ENCODE measurements at regions not wholly inside any gene's neighbourhood (a gene's known extent, or its start where the extent isn't known, plus 50 kb on each side); places are given as distances from the start of the nearest gene placed in this dataset.

GRCh38 chr1:60747353-60747752 is 335.0 kb upstream of the NFIA start:
- H3K4me1 ChIP-seq: no peaks in the 10 kb centered on the region
- no peak for TF ChIP-seq POLR2A (IDR thresholded peaks at IDR 0.05)
- TF ChIP-seq CTCF (IDR thresholded peaks at IDR 0.05): no peak
- no peak for TF ChIP-seq EP300 (IDR thresholded peaks at IDR 0.05)
- no peak for TF ChIP-seq POLR2AphosphoS5 (IDR thresholded peaks at IDR 0.05)
- no peak overlapping the region for H3K27ac ChIP-seq
- DNase-seq: no peak
- H3K9me3 ChIP-seq: no peaks in the 10 kb centered on the region
- no peak overlapping the region for H3K4me3 ChIP-seq
- H3K27me3 ChIP-seq: no peaks in the 10 kb centered on the region
- intact Hi-C loops (cut with DNase I): no loop called here
- H3K36me3 ChIP-seq: no peaks in the 10 kb centered on the region
- 91 to 95% methylated on average over 5 of the region's 5 CpGs for WGBS, 2 donors

DNA sequence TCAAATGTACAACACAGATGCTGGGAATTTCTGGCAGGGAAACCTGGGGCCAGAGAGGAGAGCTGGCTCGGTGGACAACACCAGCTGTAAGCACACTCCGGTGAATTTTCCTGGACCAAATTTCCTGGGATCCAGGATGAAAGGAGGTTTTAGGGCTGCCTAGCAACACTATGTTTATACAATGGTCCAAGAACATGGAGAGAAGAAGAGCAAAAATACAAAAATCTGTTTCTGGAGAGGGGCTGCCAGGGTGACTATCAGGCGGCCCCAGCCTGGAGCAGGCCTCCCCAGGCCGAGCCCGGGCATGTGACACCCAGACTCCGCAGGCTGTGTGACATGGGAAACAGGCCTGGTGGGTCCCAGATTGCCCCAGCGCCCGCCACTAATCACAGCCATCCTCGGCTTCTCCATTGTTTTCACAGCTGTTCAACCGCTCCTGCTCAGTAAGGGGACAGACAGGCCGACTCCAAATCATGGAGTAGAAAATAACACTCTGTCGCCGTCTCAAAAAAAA is 336.0 kb upstream of the NFIA start:
- Histone ChIP-seq H3K9me3 (no peaks in the 10 kb centered on the region), H3K27ac (no peak overlapping the region), H3K4me1 (no peaks in the 10 kb centered on the region), H3K36me3 (no peaks in the 10 kb centered on the region), H3K27me3 (no peaks in the 10 kb centered on the region), H3K4me3 (no peak overlapping the region)
- no peak for TF ChIP-seq CTCF (IDR thresholded peaks at IDR 0.05)
- no peak for TF ChIP-seq POLR2AphosphoS5 (IDR thresholded peaks at IDR 0.05)
- TF ChIP-seq EP300 (IDR thresholded peaks at IDR 0.05): no peak
- no peak for TF ChIP-seq POLR2A (IDR thresholded peaks at IDR 0.05)
- intact Hi-C loops (cut with DNase I): no loop called here
- no peak for DNase-seq
- WGBS, 2 donors: 84 to 85% methylated on average over 13 of the region's 13 CpGs

DNA sequence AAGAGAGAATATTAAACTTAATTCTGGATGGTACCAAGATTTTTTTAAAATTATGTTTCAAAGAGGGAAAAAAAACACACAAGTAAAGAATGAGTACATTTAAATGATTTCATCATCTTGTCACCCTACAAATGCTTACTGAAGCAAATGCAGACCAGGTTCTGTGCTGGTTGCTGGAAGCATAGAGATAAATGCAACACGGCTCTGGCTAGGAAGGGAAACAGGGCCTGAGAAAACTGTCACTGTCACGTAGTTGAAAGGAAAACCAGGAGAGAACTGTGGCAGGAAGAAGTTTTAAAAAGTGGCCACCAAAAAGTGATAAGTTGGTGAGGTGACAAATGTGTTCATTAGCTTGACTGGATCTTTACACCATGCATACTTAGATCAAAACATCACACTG is 336.9 kb upstream of the NFIA start:
- DNase-seq: no peak
- WGBS, 2 donors: 76 to 88% methylated on average over 2 of the region's 2 CpGs
- H3K9me3 ChIP-seq: no peaks in the 10 kb centered on the region
- intact Hi-C loops (cut with DNase I): no loop called here
- no peak overlapping the region for H3K27ac ChIP-seq
- H3K4me3 ChIP-seq: no peak overlapping the region
- H3K4me1 ChIP-seq: peaks cover 0 to 4% (median under 1%) of the 10 kb centered on the region in 4 donors
- no peaks in the 10 kb centered on the region for H3K27me3 ChIP-seq
- TF ChIP-seq CTCF (IDR thresholded peaks at IDR 0.05) (no peak), POLR2AphosphoS5 (IDR thresholded peaks at IDR 0.05) (no peak), EP300 (IDR thresholded peaks at IDR 0.05) (no peak)
- H3K36me3 ChIP-seq: no peaks in the 10 kb centered on the region

- TF ChIP-seq EP300 (IDR thresholded peaks at IDR 0.05) (no peak), CTCF (IDR thresholded peaks at IDR 0.05) (no peak), POLR2AphosphoS5 (IDR thresholded peaks at IDR 0.05) (no peak), POLR2A (IDR thresholded peaks at IDR 0.05) (no peak)
- H3K4me3 ChIP-seq: no peak overlapping the region
- no peak overlapping the region for H3K27ac ChIP-seq
- WGBS, 2 donors: 93 to 97% methylated on average over 4 of the region's 4 CpGs
- DNase-seq: no peak
- H3K4me1 ChIP-seq: peaks cover 0 to 12% (median 4%) of the 10 kb centered on the region in 4 donors
- H3K9me3 ChIP-seq: no peaks in the 10 kb centered on the region
- H3K36me3 ChIP-seq: no peaks in the 10 kb centered on the region
- no peaks in the 10 kb centered on the region for H3K27me3 ChIP-seq
- intact Hi-C loops (cut with DNase I): no loop called here
These were observed 340.0 kb upstream of the NFIA start for GRCh38 chr1:60742339-60742738.

DNA sequence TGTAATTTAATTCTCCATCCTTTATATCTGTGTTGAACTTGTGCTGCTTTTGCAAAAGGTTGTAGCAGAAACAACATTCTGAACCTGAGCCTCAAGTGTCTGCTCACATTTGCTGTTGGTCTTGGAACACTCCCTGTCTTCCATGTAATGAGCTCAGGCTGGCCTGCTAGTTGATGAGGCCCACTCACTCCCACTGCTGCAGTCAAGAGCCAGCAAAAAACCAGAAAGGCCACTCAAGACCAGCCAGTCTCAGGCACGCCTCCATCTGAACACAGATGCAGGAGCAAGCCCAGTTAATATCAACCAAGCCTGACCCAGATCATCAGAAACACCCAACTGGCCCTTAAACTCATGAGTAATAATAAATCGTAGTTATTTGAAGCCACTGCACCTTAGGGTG is 342.2 kb upstream of the NFIA start:
- WGBS, 2 donors: 89 to 91% methylated on average over 2 of the region's 2 CpGs
- Histone ChIP-seq H3K4me3 (no peak overlapping the region), H3K27ac (no peak overlapping the region), H3K36me3 (no peaks in the 10 kb centered on the region), H3K9me3 (no peaks in the 10 kb centered on the region), H3K4me1 (peaks cover 0 to 12% (median 4%) of the 10 kb centered on the region in 4 donors), H3K27me3 (no peaks in the 10 kb centered on the region)
- DNase-seq: no peak
- TF ChIP-seq POLR2AphosphoS5 (IDR thresholded peaks at IDR 0.05) (no peak), CTCF (IDR thresholded peaks at IDR 0.05) (no peak), POLR2A (IDR thresholded peaks at IDR 0.05) (no peak), EP300 (IDR thresholded peaks at IDR 0.05) (no peak)
- intact Hi-C loops (cut with DNase I): no loop called here
